BLaER1 treated with 17β-estradiol and CSF1 and Interleukin-3, amounts not matched to agents 10 nM and 100 nM (cell line): ENCODE measurements at regions not wholly inside any gene's neighbourhood (a gene's known extent, or its start where the extent isn't known, plus 50 kb on each side); places are given as distances from the start of the nearest gene placed in this dataset.
"Not testable (repeated sequence)": the region's sequence is repeated elsewhere in the genome, so short reads cannot be mapped to it uniquely, and the experiment has no call there.

Experiments
- H3K27ac ChIP-seq, 11 experiments: shearing (Covaris generic); formaldehyde crosslinking; 2 replicates each; pipeline ENCODE4 v1.8.1; 2022
- H3K27me3 ChIP-seq, 11 experiments: shearing (Covaris generic); formaldehyde crosslinking; 2 replicates each; pipeline ENCODE4 v1.8.1; 2022
- H3K36me3 ChIP-seq, 11 experiments: shearing (Covaris generic); formaldehyde crosslinking; 2 replicates each; pipeline ENCODE4 v1.8.1; 2022
- H3K4me1 ChIP-seq, 10 experiments: shearing (Covaris generic); formaldehyde crosslinking; 2 replicates each; pipeline ENCODE4 v1.8.1; 2022
- H3K4me2 ChIP-seq, 11 experiments: shearing (Covaris generic); formaldehyde crosslinking; 2 replicates each; pipeline ENCODE4 v1.8.1; 2022
- H3K4me3 ChIP-seq, 10 experiments: shearing (Covaris generic); formaldehyde crosslinking; 2 replicates each; pipeline ENCODE4 v1.8.1; 2022
- H3K9ac ChIP-seq, 11 experiments: shearing (Covaris generic); formaldehyde crosslinking; 2 replicates each; pipeline ENCODE4 v1.8.1; 2022
- H3K9me3 ChIP-seq, 11 experiments: shearing (Covaris generic); formaldehyde crosslinking; replicated peaks in 1 of 11; 2 replicates each; pipeline ENCODE4 v1.8.1; 2022
- H4K20me1 ChIP-seq, 11 experiments: shearing (Covaris generic); formaldehyde crosslinking; 2 replicates each; pipeline ENCODE4 v1.8.1; 2022
- Cebpa-rat ChIP-seq, 11 experiments: shearing (Covaris generic); IDR thresholded peaks; 2 replicates each; pipeline ENCODE4 v1.8.1; 2022

GRCh38 chr3:103227651-103228050 is 792.8 kb downstream of the ZPLD1 start:
- no peaks in the 10 kb centered on the region for H3K36me3 ChIP-seq
- no peak overlapping the region for H3K27ac ChIP-seq
- no peak overlapping the region for H3K9ac ChIP-seq
- no peak overlapping the region for H3K4me3 ChIP-seq
- H3K4me1 ChIP-seq: no peaks in the 10 kb centered on the region
- no peaks in the 10 kb centered on the region for H3K27me3 ChIP-seq
- no peak for TF ChIP-seq Cebpa-rat (IDR thresholded peaks at IDR 0.05)
- no peaks in the 10 kb centered on the region for H3K9me3 ChIP-seq
- H3K4me2 ChIP-seq: no peak overlapping the region
- no peaks in the 10 kb centered on the region for H4K20me1 ChIP-seq

- no peak overlapping the region for H3K4me2 ChIP-seq
- TF ChIP-seq Cebpa-rat (IDR thresholded peaks at IDR 0.05): no peak
- H3K4me1 ChIP-seq: no peaks in the 10 kb centered on the region
- H3K27ac ChIP-seq: no peak overlapping the region
- no peak overlapping the region for H3K4me3 ChIP-seq
- no peaks in the 10 kb centered on the region for H3K27me3 ChIP-seq
- no peaks in the 10 kb centered on the region for H3K9me3 ChIP-seq
- H3K36me3 ChIP-seq: no peaks in the 10 kb centered on the region
- no peaks in the 10 kb centered on the region for H4K20me1 ChIP-seq
- H3K9ac ChIP-seq: no peak overlapping the region
Measured at GRCh38 chr3:103247459-103247858, 812.6 kb downstream of the ZPLD1 start.

GRCh38 chr3:103254827-103255226 is 820.0 kb downstream of the ZPLD1 start:
- not testable (repeated sequence) for H3K27ac ChIP-seq, H3K4me2 ChIP-seq, H3K9ac ChIP-seq, H4K20me1 ChIP-seq, H3K36me3 ChIP-seq, H3K4me3 ChIP-seq, H3K27me3 ChIP-seq, H3K4me1 ChIP-seq, H3K9me3 ChIP-seq

- Histone ChIP-seq H3K27ac (no peak overlapping the region), H4K20me1 (no peaks in the 10 kb centered on the region), H3K4me3 (no peak overlapping the region), H3K36me3 (no peaks in the 10 kb centered on the region), H3K27me3 (no peaks in the 10 kb centered on the region), H3K4me2 (no peak overlapping the region), H3K9me3 (peaks cover 16 to 22% (median 20%) of the 10 kb centered on the region in 11 experiments), H3K9ac (no peak overlapping the region), H3K4me1 (no peaks in the 10 kb centered on the region)
- no peak for TF ChIP-seq Cebpa-rat (IDR thresholded peaks at IDR 0.05)
Measured at GRCh38 chr3:103269287-103269686, 834.5 kb downstream of the ZPLD1 start.

GRCh38 chr3:103271575-103271974 is 836.8 kb downstream of the ZPLD1 start:
- no peak for TF ChIP-seq Cebpa-rat (IDR thresholded peaks at IDR 0.05)
- no peak overlapping the region for H3K9ac ChIP-seq
- no peaks in the 10 kb centered on the region for H4K20me1 ChIP-seq
- no peaks in the 10 kb centered on the region for H3K4me1 ChIP-seq
- no peaks in the 10 kb centered on the region for H3K36me3 ChIP-seq
- peaks cover 16 to 26% (median 20%) of the 10 kb centered on the region in 11 experiments for H3K9me3 ChIP-seq
- H3K4me3 ChIP-seq: no peak overlapping the region
- no peak overlapping the region for H3K4me2 ChIP-seq
- no peaks in the 10 kb centered on the region for H3K27me3 ChIP-seq
- no peak overlapping the region for H3K27ac ChIP-seq

- no peak overlapping the region for H3K27ac ChIP-seq
- no peak for TF ChIP-seq Cebpa-rat (IDR thresholded peaks at IDR 0.05)
- no peak overlapping the region for H3K9ac ChIP-seq
- no peaks in the 10 kb centered on the region for H3K27me3 ChIP-seq
- no peaks in the 10 kb centered on the region for H4K20me1 ChIP-seq
- no peak overlapping the region for H3K4me3 ChIP-seq
- no peaks in the 10 kb centered on the region for H3K9me3 ChIP-seq
- no peak overlapping the region for H3K4me2 ChIP-seq
- no peaks in the 10 kb centered on the region for H3K36me3 ChIP-seq
- peaks cover 0 to 13% (median 9%) of the 10 kb centered on the region in 10 experiments; a peak in 12 of 20 replicates for H3K4me1 ChIP-seq
Measured at GRCh38 chr3:103295974-103296570, 861.3 kb downstream of the ZPLD1 start.

GRCh38 chr3:103297502-103297901 is 862.7 kb downstream of the ZPLD1 start:
- H3K36me3 ChIP-seq, H3K9ac ChIP-seq, H3K9me3 ChIP-seq, H3K4me3 ChIP-seq, H4K20me1 ChIP-seq, H3K4me1 ChIP-seq, H3K27me3 ChIP-seq, H3K4me2 ChIP-seq, H3K27ac ChIP-seq: not testable (repeated sequence)

GRCh38 chr3:103306104-103306503 is 871.3 kb downstream of the ZPLD1 start:
- no peak overlapping the region for H3K4me3 ChIP-seq
- H4K20me1 ChIP-seq: no peaks in the 10 kb centered on the region
- H3K9me3 ChIP-seq: no peaks in the 10 kb centered on the region
- H3K27ac ChIP-seq: no peak overlapping the region
- no peaks in the 10 kb centered on the region for H3K4me1 ChIP-seq
- no peak overlapping the region for H3K9ac ChIP-seq
- H3K36me3 ChIP-seq: no peaks in the 10 kb centered on the region
- no peak for TF ChIP-seq Cebpa-rat (IDR thresholded peaks at IDR 0.05)
- no peaks in the 10 kb centered on the region for H3K27me3 ChIP-seq
- no peak overlapping the region for H3K4me2 ChIP-seq

GRCh38 chr3:103308921-103309320 is 874.1 kb downstream of the ZPLD1 start:
- no peaks in the 10 kb centered on the region for H3K9me3 ChIP-seq
- no peak overlapping the region for H3K9ac ChIP-seq
- H3K27me3 ChIP-seq: no peaks in the 10 kb centered on the region
- TF ChIP-seq Cebpa-rat (IDR thresholded peaks at IDR 0.05): no peak
- H3K4me3 ChIP-seq: no peak overlapping the region
- H3K4me2 ChIP-seq: no peak overlapping the region
- H3K4me1 ChIP-seq: no peaks in the 10 kb centered on the region
- H3K27ac ChIP-seq: no peak overlapping the region
- no peaks in the 10 kb centered on the region for H4K20me1 ChIP-seq
- no peaks in the 10 kb centered on the region for H3K36me3 ChIP-seq

GRCh38 chr3:103319912-103320311 is 885.1 kb downstream of the ZPLD1 start:
- Histone ChIP-seq H3K9ac (no peak overlapping the region), H3K27ac (no peak overlapping the region), H3K4me2 (no peak overlapping the region), H3K4me3 (no peak overlapping the region), H3K36me3 (no peaks in the 10 kb centered on the region), H3K27me3 (no peaks in the 10 kb centered on the region), H3K9me3 (no peaks in the 10 kb centered on the region), H3K4me1 (no peaks in the 10 kb centered on the region), H4K20me1 (no peaks in the 10 kb centered on the region)
- TF ChIP-seq Cebpa-rat (IDR thresholded peaks at IDR 0.05): no peak
